ENCODE measurements at regions not wholly inside any gene's neighbourhood (a gene's known extent, or its start where the extent isn't known, plus 50 kb on each side); places are given as distances from the start of the nearest gene placed in this dataset.
"Not testable (repeated sequence)": the region's sequence is repeated elsewhere in the genome, so short reads cannot be mapped to it uniquely, and the experiment has no call there.

GRCh38 chr9:94387338-94388010, 59.0 kb upstream of the NUTM2F start:
- DNase-seq, result not testable (repeated sequence)

GRCh38 chr9:94388011-94388406, 59.6 kb upstream of the NUTM2F start:
- not testable (repeated sequence) for DNase-seq

DNA sequence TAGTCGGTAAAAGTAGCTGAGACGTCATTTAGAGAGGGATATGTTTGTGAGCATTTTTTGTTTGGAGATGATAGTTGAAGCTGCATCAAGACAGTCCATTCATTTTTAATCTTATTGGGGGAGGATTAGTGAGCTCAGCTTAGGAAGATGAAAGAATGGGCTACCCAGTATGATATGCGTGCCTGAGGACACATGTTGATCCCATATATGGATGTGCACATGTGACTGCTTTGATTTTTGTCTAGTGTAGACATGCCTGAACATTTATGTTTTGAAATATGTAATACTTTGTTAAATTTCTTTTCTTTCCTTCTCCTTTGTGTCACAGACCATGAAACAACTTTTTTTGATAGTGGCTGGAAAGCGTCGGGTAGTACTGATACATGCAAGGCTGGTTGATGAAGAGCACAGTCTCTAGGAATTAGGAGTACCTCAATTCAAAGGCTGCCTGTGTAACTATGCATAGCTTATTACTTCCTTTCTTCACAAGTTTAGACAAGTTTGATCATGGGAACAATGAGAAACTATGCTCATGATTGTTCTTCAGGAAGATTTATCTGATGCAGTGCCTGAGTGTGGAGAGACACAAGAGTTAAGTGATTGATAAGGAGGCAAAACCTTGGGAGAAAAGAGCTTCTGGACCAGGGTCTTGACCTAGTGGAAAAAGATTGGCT, 62.1 kb upstream of the NUTM2F start:
- DNase-seq, result not testable (repeated sequence)

- DNase-seq, result not testable (repeated sequence)
Measured at GRCh38 chr9:94392971-94393624, 64.7 kb upstream of the NUTM2F start.

DNA sequence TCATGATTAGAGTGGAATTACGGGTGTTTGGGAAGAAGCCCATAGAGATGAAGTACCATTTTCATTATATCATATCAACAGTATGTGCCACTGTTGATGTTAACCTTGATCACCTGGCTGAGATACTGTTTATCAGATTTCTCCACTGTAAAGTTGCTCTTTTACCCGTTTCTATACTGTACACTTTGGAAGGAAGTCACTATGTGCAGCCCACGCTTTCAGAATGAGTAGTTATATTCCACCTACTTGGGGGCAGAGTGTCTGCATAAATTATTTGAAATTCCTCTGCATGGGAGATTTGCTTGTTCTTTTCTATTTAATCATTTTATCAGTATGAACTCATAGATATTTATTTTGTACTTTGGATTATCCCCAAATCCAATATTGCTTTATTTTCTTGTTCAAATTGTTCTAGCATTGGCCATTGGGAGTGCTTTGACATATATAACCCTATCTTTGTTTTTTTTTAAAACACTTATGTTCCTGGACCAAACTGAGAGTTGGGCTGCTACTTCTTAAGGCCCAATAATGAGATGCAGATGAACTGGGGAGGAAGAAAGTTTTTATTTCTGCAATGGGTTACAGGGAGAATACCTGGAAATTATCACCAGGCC, 69.4 kb upstream of the NUTM2F start:
- not testable (repeated sequence) for DNase-seq

GRCh38 chr9:94400461-94400860, 72.0 kb upstream of the NUTM2F start:
- not testable (repeated sequence) for DNase-seq

GRCh38 chr9:94402795-94403194, 74.4 kb upstream of the NUTM2F start:
- DNase-seq, result not testable (repeated sequence)

- DNase-seq, result not testable (repeated sequence)
Measured at GRCh38 chr9:94403571-94403970, 75.1 kb upstream of the NUTM2F start.

DNA sequence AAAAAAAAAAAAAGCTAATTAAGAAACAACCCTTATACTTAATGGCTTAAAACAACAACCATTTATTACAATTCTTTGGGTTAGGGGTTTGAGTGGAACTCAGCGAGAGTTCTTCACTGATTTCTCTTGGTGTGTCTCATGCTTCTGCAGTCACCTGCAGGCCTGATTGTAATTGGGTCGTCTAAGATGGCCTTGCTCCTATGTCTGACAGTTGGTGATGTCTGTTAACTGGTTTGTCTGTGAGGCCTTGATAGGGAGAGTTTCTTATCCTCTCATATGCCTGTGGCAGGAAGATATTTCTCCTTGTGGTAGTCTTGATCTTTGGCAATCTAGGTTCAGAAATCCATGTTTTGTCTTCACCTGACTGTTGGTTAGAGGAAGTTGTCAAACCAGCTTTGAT, 85.2 kb upstream of the NUTM2F start:
- not testable (repeated sequence) for DNase-seq

DNA sequence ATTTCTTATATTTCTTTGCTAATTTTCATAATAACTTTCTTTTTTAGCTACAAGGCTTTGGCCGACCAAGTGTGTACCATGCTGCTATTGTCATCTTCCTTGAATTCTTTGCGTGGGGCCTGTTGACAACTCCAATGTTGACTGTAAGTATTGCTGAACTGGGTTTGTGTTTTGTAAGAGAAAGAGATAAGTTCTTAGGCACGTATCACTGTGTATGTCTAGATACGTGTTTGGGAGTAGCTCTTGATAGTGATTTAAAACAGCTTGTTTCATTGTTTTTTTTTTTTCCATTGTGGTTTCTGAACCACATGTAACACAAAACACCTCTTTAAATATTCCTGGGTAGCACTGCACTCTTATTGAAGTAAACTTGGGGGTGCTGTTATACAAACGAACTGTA, 86.7 kb upstream of the NUTM2F start:
- not testable (repeated sequence) for DNase-seq

GRCh38 chr9:94420098-94420497, 91.7 kb upstream of the NUTM2F start:
- DNase-seq, result peak; percentile 24

- DNase-seq, result not testable (repeated sequence)
Measured at GRCh38 chr9:94421951-94422350, 93.5 kb upstream of the NUTM2F start.

DNA sequence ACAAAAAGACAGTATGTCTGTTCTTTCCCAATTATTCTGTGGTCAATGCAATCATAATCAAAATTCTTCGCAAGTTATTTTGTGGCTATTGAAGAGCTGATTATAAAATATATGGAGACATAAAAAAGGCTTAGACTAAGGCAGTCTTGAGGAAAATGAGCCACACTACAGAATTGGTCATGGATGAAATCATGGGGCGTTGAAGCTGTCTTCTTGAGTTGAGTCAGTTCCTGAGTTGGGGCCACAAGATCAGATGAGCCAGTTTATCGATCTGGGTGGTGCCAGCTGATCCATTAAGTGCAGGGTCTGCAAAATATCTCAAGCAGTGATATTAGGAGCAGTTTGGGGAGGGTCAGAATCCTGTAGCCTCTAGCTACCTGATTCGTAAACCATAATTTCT, 96.9 kb upstream of the NUTM2F start:
- not testable (repeated sequence) for DNase-seq

GRCh38 chr9:94437128-94437527, 108.7 kb upstream of the NUTM2F start:
- not testable (repeated sequence) for DNase-seq

DNA sequence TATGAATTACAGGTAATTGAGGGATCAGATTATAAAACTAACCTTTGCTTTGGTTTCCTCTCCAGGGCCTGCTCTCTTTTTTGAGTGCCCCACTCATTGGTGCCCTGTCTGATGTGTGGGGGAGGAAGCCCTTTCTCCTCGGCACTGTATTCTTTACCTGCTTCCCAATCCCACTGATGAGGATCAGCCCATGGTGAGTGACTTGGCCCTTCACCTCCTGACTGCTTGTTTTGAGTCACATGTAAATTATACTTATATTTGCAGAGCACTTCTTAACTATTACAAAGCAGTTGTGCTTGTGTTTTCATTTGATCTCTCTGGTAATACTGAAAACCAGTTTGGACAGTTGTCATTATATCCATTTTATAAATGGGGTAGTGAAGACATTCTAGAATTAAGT, 109.9 kb upstream of the NUTM2F start:
- DNase-seq, result not testable (repeated sequence)

GRCh38 chr9:94441146-94441545, 112.7 kb upstream of the NUTM2F start:
- DNase-seq, result not testable (repeated sequence)

GRCh38 chr9:94441796-94442195, 113.1 kb upstream of the PCAT7 start:
- DNase-seq, result no peak

- DNase-seq, result peak; percentile 39
Measured at GRCh38 chr9:94443032-94443722, 111.7 kb upstream of the PCAT7 start.

DNA sequence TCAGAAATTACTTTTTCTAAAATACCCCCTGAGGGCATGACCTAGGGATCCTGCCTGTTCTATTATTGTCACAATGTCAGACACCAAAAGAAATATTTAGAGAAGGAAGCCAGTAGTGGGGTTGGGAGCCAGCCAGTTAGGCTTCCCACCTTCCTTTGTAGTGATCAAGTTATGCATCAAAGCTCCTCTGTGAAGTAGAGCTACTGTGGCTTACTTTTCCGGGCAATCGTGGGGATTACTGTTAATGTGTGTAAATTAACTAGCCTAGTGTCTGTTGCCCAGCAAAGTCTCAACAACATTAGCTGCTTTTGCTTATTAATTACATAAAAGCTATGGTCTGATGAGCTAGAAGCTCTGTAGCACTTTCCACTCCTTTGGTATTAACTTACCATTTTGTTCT, 109.0 kb upstream of the PCAT7 start:
- no peak for DNase-seq

DNA sequence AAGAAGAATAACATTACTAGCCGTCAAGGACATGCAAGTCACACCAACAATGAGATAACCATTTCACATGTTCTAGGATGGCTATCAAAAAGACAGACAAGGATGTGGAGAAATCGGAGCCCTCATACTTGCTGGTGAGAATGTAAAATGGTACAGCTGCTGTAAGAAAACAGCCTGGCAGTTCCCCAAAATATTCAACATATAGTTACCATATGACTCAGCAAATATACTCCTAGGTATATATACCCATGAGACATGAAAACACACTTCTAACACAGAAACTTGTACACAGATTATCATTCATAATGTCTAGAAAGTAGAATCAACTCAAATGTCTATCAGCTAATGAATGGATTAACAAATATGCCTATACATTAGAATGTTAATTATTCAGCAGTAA, 105.4 kb upstream of the PCAT7 start:
- DNase-seq, result no peak

- DNase-seq, result no peak
Measured at GRCh38 chr9:94464790-94465189, 90.1 kb upstream of the PCAT7 start.

GRCh38 chr9:94472063-94472462, 82.8 kb upstream of the PCAT7 start:
- DNase-seq, result not testable (repeated sequence)

DNA sequence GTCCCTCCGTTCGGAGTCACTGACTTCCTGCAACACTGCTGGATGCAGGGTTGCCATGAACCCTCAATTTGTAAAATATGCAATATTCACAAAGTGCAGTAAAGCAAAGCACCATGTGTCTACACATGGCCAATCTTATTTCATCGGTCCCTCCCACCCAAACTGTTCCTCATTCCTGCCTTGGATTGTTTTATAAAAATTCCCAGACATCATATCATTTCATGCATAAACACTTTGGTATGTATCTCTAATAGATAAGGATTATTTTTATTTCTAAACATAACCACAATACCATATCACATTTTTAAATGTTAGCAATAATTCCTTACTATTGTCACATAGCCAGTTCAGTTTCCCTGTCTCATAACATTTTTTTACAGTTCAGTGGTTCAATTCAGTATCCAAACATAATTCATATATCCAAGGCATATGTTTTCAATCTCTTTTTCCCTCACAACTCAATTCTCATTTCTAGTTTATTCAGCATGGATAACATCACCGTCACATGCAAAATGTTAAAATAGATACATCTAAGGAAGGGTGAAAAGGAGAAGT, 82.0 kb upstream of the PCAT7 start:
- no peak for DNase-seq
